Ovary (tissue), 3 donors: ENCODE measurements at regions not wholly inside any gene's neighbourhood (a gene's known extent, or its start where the extent isn't known, plus 50 kb on each side); places are given as distances from the start of the nearest gene placed in this dataset.

ENCODE experiments used
- POLR2A ChIP-seq: fragments of 450-650 bp; IDR thresholded peaks from one replicate; pipeline ENCODE4 v1.6.1; 2017; ENCODE audit warnings: antibody characterized with exemption, mild to moderate bottlenecking, moderate library complexity
- TF ChIP-seq, protein P1 (sequence below), 3 donors: fragments of 450-650 bp in 2 of 3; fragments of 200-600 bp in 1 of 3; IDR thresholded peaks; one replicate each; pipeline versions ENCODE4 v1.5.1 to v1.8.0; 2016 to 2022; ENCODE audit warnings: antibody characterized with exemption in 3 of 3, mild to moderate bottlenecking in 1 of 3
- donor health status: DM: no; HTN: no; CAD: no.

DNA sequence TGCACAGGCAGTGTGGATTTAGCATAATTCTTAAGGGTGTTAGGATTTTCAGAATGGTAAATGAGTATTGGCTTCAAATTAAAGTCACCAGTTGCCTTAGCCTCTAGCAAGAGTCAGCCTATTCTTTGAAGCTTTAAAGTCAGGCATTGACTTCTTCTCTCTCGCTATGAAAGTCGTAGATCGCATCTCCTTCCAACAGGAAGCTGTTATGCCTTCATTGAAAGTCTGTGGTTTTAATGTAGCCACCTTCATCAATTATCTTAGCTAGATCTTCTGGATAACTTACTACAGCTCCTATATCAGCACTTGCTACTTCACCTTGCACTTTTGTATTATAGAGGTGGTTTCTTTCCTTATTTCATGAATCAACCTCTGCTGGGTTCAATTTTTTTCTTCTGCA is 320.2 kb downstream of the PTPRC start:
- TF ChIP-seq, protein P1, sequence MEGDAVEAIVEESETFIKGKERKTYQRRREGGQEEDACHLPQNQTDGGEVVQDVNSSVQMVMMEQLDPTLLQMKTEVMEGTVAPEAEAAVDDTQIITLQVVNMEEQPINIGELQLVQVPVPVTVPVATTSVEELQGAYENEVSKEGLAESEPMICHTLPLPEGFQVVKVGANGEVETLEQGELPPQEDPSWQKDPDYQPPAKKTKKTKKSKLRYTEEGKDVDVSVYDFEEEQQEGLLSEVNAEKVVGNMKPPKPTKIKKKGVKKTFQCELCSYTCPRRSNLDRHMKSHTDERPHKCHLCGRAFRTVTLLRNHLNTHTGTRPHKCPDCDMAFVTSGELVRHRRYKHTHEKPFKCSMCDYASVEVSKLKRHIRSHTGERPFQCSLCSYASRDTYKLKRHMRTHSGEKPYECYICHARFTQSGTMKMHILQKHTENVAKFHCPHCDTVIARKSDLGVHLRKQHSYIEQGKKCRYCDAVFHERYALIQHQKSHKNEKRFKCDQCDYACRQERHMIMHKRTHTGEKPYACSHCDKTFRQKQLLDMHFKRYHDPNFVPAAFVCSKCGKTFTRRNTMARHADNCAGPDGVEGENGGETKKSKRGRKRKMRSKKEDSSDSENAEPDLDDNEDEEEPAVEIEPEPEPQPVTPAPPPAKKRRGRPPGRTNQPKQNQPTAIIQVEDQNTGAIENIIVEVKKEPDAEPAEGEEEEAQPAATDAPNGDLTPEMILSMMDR (IDR thresholded peaks at IDR 0.05): no peak
- TF ChIP-seq POLR2A: no peak
